GM18858 (cell line): ENCODE measurements at regions not wholly inside any gene's neighbourhood (a gene's known extent, or its start where the extent isn't known, plus 50 kb on each side); places are given as distances from the start of the nearest gene placed in this dataset.
"Not testable (repeated sequence)": the region's sequence is repeated elsewhere in the genome, so short reads cannot be mapped to it uniquely, and the experiment has no call there.

ENCODE experiments used
- ATAC-seq: cut with Tn5 transposase; IDR thresholded peaks from one replicate; pipeline ENCODE4 v1.9.1; 2021; ENCODE audit not compliant: unreplicated experiment

DNA sequence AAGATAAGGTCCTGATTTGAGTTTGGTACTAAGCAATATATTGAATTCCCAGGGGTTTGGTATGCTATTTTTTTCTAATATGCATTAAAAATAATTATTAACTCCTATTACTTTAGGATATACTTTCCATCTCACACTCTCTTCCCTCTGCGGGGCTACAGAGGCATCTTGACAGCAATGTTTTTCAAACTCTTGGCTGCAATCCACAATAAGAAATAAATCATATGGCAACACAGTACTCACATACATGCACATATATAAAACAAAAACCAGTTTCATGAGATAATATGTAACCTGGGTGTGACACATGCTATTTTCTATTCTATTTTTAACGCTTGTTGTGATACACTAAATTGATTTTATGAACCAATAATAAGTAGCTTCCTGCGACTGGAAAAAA lies 189.5 kb downstream of the UNC5CL start:
- ATAC-seq: no peak

DNA sequence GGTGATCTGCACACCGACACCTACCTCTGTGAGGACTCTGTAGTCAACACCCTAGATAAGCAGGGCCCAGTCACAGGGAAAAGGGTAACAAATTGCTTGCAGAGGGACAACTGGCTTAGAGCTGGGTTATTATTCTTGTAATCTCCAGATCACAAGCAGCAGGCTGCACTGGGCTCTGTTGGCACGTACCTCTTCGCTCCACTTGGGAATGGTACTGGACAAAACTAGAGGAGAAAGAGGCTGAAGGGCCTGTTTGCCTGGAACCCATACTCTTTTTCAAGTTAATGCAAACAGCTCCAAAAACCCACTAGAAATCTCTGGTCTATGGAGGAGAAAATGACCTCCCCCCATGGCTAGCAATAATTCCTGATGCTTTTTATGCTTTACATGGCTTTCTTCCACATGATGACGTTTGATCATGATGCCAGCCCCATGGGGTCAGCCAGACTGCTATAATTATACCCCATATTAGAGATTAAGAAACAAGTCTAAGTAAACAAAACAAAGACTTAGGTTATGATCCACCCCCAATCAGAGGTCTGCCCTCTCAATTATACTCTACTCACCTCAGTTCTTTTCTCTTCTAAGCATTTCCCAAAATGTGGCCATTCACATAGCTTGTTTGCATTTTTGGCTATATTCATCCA lies 190.0 kb downstream of the UNC5CL start:
- ATAC-seq: no peak

DNA sequence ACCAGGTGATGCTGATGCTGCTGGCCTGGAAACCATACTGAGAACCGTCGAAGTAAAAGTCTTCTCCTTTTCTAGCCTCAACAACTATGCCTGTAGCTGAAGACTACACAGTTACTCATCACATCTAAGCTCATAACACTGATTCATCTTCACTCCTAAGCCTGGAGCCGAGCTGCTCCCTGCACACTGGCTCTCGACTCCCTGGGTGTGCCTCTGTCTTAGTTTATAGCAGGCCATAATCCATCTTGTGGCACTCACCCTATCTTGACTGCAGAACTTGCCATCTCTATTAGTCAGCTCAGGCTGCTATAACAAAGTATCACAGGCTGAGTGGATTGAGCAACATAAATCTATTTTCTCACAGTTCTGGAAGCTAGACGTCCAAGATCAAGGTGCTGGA lies 191.0 kb downstream of the UNC5CL start:
- no peak for ATAC-seq

DNA sequence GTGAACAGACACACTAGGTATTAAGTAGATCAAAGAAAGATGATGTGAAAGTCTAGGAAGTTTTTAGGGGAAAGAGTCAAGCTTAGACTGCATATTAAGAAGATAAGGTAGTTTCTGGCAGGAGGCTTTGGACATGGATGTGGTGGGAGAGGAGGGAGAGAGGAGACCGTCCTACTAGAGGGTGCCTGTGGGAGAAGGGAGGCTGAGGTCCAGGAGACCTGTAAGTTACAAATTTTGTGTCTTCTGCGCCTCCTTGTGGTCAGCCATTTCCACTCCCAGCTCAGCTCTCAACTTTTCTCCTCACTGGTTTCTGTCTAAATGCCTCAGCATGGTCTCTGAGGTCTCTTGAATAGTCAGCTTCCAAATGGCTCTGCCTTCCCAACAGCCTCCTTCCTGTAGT lies 193.5 kb downstream of the UNC5CL start:
- no peak for ATAC-seq

DNA sequence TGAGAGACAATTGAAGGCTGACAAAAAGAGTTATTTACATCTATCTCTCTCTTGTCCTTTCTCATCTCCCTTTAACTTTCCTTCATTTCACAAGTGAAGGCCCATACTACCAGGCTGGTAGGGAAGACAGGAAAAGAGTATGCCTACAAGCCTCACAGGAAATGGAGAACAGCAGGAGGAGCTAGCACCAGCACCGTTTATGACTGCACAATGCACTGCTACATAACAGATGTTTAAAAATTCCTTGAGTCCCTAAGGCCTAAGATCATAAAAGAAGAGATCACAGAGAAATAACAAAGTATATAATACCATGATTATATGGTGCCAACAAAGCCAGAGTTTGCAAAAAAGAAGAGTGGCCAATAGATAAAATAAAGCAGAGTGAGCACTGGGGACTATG lies 194.8 kb downstream of the UNC5CL start:
- ATAC-seq: no peak

DNA sequence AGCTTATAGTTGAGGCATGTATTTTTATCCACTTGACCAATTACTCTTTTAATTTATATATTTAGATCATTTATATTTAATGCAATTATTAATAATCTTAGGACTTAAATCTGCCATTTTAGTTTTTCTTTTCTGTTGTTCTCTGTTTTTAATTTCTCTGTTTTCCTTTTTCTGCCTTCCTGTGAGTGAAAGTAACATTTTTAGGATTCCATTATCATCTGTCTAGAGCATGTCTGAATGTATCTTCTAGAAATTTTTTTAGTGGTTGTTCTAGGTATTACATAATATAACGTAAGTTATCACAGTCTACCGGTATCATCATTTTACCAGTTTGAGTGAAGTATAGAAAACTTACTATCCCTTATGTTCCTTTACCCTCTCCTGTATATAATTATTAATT lies 197.3 kb downstream of the UNC5CL start:
- no peak for ATAC-seq

DNA sequence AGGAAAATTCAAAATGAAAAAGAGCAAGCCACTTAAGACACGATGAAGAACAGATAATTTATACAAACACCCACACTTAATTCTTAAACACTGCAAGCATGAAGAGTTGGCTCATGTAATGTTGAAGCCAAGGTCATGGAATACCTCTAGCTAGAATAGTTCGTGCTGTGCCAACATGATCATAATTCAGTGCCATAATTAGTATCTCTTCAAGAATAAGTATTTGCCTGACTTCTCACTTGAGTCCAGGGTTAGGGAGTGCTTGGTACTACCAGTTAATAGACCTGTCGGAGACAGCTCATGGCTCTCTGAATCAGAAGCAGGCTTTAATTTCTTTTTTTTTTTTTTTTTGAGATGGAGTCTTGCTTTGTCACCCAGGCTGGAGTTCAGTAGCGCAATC lies 206.3 kb downstream of the UNC5CL start:
- ATAC-seq: no peak

DNA sequence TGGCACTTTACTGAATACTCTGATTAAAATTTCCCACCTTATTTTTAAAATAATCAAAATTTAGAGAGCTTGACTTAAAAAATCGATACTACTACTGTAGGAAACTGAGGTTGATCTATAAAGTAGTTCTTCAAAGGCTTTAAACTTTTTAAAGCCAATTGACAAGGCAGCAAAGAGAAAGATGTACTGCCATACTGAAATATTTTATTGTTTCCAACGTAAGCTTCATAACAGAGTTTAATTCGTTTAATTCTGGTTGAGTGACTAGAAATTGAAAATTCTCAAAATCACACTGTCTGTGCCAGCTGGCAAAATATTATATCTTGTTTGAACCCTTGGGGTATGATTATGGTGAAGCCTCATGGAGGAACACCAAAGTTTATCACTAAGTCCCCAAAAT lies 207.6 kb downstream of the UNC5CL start:
- ATAC-seq: no peak

DNA sequence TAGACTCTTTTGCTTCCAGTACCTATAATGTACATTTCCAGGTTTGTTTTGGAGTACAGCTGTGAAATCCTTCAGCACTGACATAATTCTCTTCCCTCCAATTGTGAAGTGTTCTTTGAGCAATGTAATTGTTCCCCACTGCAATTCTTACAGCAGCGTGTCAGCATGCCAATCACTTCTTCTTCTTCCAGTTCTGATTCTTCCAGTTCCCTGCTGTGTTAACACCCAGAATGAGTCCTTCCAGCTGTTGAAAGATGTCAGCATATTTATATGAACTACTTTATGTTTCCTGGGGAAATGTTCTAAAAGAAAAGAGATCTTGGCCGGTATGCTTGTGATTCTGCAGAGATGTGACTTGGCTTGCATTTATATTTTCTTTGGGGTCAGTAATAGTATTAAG lies 213.9 kb downstream of the UNC5CL start:
- no peak for ATAC-seq

DNA sequence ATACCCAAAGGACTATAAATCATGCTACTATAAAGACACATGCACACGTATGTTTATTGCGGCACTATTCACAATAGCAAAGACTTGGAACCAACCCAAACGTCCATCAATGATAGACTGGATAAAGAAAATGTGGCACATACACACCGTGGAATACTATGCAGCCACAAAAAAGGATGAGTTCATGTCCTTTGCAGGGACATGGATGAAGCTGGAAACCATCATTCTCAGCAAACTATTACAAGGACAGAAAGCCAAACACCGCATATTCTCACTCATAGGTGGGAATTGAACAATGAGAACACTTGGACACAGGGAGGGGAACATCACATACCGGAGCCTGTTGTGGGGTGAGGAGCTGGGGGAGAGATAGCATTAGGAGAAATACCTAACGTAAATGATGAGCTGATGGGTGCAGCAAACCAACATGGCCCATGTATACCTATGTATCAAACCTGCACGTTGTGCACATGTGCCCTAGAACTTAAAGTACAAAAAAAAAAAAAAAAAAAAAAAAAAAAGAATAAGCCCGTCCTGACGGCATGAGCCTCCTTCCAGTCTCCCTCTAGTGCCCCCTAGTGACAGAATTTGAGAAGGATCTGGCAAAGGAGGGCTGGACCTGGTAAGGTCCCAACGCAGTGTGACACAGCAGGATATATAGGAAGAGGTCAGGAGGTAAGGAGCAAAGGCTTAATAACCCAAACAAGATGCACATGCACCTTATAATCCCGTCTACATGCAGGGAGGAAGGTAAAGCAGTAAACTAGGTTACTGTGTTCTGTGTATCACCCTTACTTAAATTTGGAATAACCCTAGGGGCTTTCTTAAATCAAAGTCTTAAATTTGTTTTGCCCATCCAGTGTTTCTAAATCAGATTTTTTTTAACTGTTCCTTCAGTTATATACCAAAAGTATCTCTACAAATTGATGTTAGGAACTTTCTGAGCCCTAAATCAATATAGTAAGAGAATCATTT lies 214.8 kb downstream of the UNC5CL start:
- not testable (repeated sequence) for ATAC-seq

DNA sequence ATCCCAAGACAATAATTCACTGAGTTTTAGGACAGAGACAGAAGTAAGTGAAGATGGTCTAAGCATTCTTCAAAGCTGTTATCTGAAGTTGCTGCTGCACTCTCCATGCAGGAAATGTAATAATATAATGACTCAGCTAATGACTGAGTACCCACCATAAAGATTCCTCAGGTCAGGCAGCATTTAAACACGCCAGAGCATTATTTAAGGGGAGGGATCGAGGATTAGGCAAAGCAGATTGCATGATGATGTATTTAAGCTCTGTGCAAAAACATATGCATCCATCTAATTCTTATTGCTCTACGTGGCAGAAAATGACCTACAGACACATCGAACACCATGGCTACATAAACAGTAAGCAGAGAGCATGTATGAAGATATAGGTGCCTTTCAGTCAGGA lies 216.4 kb downstream of the UNC5CL start:
- ATAC-seq: no peak

DNA sequence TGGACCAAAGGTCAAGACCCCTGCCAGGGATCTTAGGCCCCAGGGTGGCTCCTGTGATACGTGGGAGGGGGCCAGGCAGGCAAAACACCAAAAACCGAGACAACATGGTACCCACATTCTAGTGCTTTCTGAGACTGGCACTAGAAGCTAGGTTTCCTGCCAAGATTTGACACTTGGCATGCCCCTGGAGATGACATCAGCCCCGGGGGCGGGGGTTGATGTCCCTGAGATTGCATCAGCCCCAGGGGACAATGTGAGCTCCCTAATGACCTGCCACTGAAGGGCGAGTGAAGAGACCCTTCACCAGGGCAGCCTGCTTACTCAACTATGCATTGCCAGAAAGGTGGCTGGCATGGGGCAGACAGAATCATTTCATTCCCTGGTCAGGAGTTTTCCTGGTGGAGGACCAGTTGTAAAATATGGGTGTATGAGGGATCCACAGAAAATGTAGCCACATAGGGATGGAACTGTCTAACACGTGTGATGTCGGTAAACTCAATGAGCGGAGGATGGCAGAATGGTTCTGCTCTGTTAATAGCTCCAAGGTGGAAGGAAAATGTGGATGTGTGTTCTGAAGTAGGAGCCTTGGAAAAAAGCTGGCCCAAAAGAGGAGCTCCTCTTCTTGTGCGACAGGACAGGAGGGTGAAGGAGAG lies 219.7 kb downstream of the UNC5CL start:
- no peak for ATAC-seq

DNA sequence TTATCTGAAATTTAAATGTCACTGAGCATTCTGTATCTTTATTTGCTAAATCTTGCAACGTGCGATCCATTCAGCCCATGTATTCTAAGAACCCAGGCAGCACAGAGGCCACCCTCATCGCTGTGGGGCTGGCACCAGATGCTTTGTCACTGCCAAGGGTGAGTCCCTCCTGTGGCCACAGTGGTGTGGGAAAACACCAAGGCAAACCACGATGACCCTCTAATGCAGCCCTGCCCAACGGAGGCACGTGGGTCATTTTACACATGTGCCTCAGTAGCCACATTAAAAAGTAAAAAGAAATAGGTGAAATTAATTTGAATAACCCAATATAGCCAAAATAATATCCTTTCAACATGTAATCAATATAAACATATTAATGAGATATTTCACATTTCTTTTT lies 221.7 kb downstream of the UNC5CL start:
- ATAC-seq: no peak

DNA sequence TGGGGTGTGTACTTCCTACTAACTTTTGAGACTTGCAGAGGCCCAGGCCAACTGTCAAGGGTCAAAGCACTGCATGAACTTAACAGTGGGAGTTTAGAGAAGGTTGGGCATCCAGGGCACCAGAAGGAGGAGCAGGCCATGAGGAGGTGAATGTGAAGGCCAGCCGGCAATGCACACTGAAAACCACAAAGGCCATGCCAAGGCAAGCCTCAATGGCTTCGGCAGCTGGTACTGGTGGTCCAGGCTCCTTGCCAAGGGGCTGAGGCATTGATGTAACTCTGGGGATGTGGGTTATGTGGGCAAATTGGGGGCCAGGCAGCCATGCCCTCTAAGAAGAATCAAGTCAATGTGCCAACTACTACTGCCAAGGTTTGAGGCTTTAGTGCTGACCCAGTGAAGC lies 222.4 kb downstream of the UNC5CL start:
- no peak for ATAC-seq

DNA sequence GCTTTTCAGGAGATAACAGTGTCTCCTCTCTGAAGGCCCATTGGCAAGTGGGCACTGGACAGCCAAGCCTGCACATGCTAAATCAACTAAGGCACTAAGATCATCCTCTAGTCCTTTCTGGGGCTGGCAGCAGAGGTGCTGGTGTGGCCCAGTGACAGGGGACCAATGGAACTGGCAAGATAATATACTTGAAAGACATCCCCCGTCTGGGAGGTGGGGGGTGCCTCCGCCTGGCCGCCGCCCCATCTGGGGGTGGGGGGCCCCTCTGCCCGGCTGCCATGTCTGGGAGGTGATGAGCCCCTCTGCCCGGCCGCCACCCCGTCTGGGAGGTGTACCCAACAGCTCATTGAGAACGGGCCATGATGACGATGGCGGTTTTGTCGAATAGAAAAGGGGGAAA lies 223.3 kb downstream of the UNC5CL start:
- no peak for ATAC-seq

DNA sequence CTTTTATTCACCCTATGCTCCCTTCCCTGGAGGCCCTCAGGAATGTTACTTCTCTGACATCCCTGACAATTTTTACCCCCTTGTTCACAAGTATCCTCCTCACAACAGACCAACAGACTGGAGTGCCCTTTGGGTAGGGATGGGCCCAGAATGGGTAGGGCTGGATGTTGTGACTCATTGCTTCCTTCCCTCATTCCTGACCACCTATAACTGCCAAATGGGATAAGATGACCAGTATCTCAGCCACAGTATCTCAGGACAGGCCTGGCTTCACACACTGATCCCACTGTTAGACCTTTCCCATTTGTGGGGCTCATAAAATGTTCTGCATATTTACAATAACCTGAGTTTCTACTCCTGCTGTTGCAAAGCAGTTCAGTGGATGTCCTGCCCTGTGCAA lies 223.0 kb upstream of the LRFN2 start:
- no peak for ATAC-seq

DNA sequence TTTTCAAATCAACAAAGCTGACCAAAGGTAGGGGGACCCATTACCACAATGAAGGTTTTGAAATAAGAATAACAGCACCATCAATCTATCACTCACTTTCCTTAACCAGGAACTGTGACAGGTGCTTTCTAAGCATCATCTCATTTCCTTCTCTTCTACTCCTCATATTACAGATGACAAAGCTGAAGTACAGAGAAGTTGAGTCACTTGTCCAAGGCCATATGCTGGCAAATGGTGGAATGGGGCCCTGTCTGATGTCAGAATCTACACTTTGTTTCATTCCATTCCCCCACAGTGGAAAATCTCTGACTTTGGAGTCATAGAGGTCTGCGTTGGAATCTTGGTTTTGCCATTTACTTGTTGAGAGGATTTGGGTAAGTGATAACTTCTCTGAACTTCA lies 222.5 kb upstream of the LRFN2 start:
- no peak for ATAC-seq

DNA sequence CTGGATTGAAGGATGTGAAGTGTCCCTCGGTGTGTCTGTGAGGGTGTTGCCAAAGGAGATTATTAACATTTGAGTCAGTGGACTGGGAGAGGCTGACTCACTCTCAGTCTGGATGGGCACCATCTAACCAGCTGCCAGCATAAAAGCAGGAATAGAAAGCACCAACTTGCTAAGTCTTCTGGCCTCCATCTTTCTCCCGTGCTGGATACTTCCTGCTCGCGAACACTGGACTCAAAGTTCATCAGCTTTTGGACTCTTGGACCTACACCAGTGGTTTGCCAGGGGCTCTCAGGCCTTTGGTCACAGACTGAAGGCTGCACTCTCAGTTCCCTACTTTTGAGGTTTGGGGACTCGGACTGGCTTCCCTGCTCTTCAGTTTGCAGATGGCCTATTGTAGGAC lies 220.3 kb upstream of the LRFN2 start:
- no peak for ATAC-seq

DNA sequence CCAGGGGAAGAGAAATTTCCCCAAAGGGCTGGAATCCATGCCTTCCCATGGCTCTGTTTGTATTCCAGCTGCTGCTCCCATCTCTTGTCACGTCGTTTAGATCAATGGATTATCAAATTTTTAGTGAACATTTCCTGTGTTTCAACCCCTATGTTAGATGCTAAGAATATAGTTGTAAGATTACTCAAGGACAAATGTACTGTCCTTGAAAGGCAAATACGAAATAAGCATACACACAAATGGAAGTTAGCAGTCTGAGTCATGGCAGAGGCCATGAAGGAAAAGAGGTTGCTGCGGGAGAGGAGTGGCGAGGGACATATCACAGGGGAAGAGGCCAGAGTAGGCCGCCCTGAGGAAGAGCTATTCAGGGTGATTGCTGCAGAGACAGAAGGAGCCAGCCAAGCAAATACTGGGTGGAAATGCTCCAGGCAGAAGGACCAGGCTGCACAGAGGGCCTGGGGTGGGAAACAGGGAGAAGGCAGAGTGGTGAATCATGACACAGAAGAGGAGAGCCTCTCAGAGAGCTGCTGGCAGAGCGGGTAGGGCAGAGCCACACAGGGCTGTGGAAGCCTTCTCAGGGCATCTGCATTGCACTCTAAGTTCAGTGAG lies 219.2 kb upstream of the LRFN2 start:
- no peak for ATAC-seq

DNA sequence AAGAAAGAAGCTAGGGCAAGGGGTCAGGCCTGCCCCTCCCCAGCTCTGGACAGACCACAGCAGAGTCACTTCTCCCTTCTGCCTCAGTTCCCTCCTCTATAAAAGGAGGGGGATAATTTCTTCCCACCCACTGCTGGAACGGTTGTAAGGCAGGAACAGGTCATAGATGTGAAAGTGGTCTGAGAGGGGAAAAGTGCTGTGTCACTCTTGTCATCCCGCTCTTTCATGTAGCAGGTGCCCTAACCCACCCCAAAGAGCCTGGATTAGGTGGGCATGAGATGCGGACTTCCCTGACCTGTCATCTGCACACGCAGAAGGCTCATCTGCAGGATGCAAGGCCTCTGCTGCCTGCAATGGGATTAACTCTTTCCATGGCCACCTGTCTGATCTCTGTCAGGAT lies 218.2 kb upstream of the LRFN2 start:
- ATAC-seq: no peak

DNA sequence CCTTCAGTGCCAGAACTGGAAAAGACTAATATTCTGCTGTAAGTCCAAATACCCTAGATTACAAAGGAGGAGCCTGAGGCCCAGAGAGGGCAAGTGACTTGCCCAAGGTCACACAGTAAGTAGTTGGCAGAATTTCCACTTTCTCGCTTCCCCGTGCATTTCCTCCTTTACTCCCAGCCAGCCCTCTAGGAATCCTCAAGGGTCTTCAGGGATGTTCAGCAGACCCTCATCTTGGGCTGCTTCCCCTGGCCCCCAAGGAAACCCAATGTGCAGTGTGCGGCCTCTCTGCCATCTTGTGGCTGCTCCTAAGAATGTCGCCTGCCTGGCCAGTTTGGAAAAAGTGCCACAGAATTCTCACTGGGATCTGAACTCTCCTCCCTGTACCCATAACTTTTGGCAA lies 217.7 kb upstream of the LRFN2 start:
- no peak for ATAC-seq
